Inflammatory macrophage treated with lipopolysaccharide for 4 hours (primary cell): ENCODE measurements at regions not wholly inside any gene's neighbourhood (a gene's known extent, or its start where the extent isn't known, plus 50 kb on each side); places are given as distances from the start of the nearest gene placed in this dataset.
A peak's percentile ranks its signal among the peaks of the same experiment; 100 is the strongest.

Source experiments
- DNase-seq: peaks from one replicate; pipeline ENCODE4 v3.0.0-alpha.2; 2020

GRCh38 chr4:38347251-38347650, 316.7 kb upstream of the KLF3 start:
- DNase-seq: no peak

GRCh38 chr4:38354421-38354820, 309.6 kb upstream of the KLF3 start:
- no peak for DNase-seq

- DNase-seq: no peak
Measured at GRCh38 chr4:38354872-38355271, 309.1 kb upstream of the KLF3 start.

GRCh38 chr4:38356686-38357085, 307.3 kb upstream of the KLF3 start:
- DNase-seq: no peak

GRCh38 chr4:38357546-38357945, 306.5 kb upstream of the KLF3 start:
- DNase-seq: no peak

GRCh38 chr4:38359113-38359512, 304.9 kb upstream of the KLF3 start:
- DNase-seq: no peak

- no peak for DNase-seq
Measured at GRCh38 chr4:38360201-38360600, 303.8 kb upstream of the KLF3 start.

GRCh38 chr4:38364383-38364963, 299.5 kb upstream of the KLF3 start:
- DNase-seq: no peak

- DNase-seq: no peak
Measured at GRCh38 chr4:38365261-38365660, 298.7 kb upstream of the KLF3 start.

- no peak for DNase-seq
Measured at GRCh38 chr4:38365748-38366310, 298.2 kb upstream of the KLF3 start.

- no peak for DNase-seq
Measured at GRCh38 chr4:38366456-38366855, 297.5 kb upstream of the KLF3 start.

- DNase-seq: no peak
Measured at GRCh38 chr4:38366997-38367396, 297.0 kb upstream of the KLF3 start.

- DNase-seq: no peak
Measured at GRCh38 chr4:38367642-38368174, 296.3 kb upstream of the KLF3 start.

- DNase-seq: peak; percentile 78
Measured at GRCh38 chr4:38368613-38369012, 295.4 kb upstream of the KLF3 start.

GRCh38 chr4:38371391-38371851, 292.6 kb upstream of the KLF3 start:
- DNase-seq: no peak

- no peak for DNase-seq
Measured at GRCh38 chr4:38373375-38373774, 290.6 kb upstream of the KLF3 start.

GRCh38 chr4:38377195-38377594, 286.8 kb upstream of the KLF3 start:
- DNase-seq: no peak

GRCh38 chr4:38378478-38378877, 285.5 kb upstream of the KLF3 start:
- DNase-seq: no peak

- no peak for DNase-seq
Measured at GRCh38 chr4:38381788-38382187, 282.2 kb upstream of the KLF3 start.

- no peak for DNase-seq
Measured at GRCh38 chr4:38382520-38382919, 281.5 kb upstream of the KLF3 start.

- DNase-seq: no peak
Measured at GRCh38 chr4:38383646-38384121, 280.3 kb upstream of the KLF3 start.

- no peak for DNase-seq
Measured at GRCh38 chr4:38385093-38386004, 278.6 kb upstream of the KLF3 start.

- DNase-seq: no peak
Measured at GRCh38 chr4:38386005-38386551, 277.9 kb upstream of the KLF3 start.
